ENCODE measurements at regions not wholly inside any gene's neighbourhood (a gene's known extent, or its start where the extent isn't known, plus 50 kb on each side); places are given as distances from the start of the nearest gene placed in this dataset.

DNA sequence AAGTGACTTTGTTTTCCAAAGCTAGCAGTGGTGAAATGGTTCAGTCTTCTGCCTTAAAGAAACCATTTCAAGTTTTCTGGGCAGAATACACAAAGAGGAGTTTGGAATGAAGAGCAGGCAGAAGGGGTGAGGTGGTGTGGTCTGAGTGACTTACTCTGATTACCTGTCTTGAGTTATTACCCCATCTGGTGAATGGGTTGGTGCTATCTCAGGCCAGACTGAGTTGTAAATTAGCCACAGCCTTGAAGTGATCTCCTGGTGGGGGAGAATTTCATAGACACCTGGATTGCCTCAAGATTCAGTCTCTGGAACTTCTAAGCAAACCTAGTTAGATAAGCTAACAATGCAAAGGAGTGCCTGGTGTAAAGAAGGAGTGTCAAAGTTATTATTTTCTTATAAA is 983.5 kb upstream of the NXPH2 start:
- no peak overlapping the region for H3T11ph ChIP-seq (ENCODE audit: low read length)
- H2BK120ac ChIP-seq (ENCODE audit: low read depth, low read length, poor library complexity, severe bottlenecking) = no peak overlapping the region
- H4K8ac ChIP-seq (replicated peaks; ENCODE audit: insufficient read length, low read depth, low read length) = no peak overlapping the region
- no peak overlapping the region for H4K91ac ChIP-seq (ENCODE audit: insufficient read length, low read depth, low read length)
- Mint-ChIP-seq H3K4me3 (no peak overlapping the region), H3K9me3 (no peaks in the 10 kb centered on the region; a peak in 1 of 5 replicates), H3K27ac (no peak overlapping the region), H3K36me3 (ENCODE audit: insufficient read depth in 1 of 3, low read depth in 3 of 3) (no peaks in the 10 kb centered on the region), H3K4me1 (peaks cover 0 to 5% of the 10 kb centered on the region in 2 experiments; a peak in 2 of 4 replicates), H3K27me3 (ENCODE audit: low read depth) (no peaks in the 10 kb centered on the region)
- H3K23me2 ChIP-seq (ENCODE audit: insufficient read length, low read depth, low read length, poor library complexity, severe bottlenecking) = no peaks in the 10 kb centered on the region
- H3K79me1 ChIP-seq (ENCODE audit: insufficient read depth, low read depth, low read length, poor library complexity, severe bottlenecking) = no peaks in the 10 kb centered on the region
- no peaks in the 10 kb centered on the region for H3K9me3 ChIP-seq (ENCODE audit: control insufficient read depth, low read depth, low read length)
- H2BK15ac ChIP-seq (ENCODE audit: low read depth, low read length) = no peak overlapping the region
- H4K5ac ChIP-seq (ENCODE audit: insufficient read length, low read depth, low read length) = no peak overlapping the region
- H3K4ac ChIP-seq (ENCODE audit: low read depth, low read length) = no peak overlapping the region
- DNase-seq = no peak
- TF ChIP-seq, protein P1, sequence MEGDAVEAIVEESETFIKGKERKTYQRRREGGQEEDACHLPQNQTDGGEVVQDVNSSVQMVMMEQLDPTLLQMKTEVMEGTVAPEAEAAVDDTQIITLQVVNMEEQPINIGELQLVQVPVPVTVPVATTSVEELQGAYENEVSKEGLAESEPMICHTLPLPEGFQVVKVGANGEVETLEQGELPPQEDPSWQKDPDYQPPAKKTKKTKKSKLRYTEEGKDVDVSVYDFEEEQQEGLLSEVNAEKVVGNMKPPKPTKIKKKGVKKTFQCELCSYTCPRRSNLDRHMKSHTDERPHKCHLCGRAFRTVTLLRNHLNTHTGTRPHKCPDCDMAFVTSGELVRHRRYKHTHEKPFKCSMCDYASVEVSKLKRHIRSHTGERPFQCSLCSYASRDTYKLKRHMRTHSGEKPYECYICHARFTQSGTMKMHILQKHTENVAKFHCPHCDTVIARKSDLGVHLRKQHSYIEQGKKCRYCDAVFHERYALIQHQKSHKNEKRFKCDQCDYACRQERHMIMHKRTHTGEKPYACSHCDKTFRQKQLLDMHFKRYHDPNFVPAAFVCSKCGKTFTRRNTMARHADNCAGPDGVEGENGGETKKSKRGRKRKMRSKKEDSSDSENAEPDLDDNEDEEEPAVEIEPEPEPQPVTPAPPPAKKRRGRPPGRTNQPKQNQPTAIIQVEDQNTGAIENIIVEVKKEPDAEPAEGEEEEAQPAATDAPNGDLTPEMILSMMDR (conservative IDR thresholded peaks at IDR 0.05) = no peak
- H2AFZ ChIP-seq (ENCODE audit: low read length) = no peak overlapping the region
- H3K27ac ChIP-seq (ENCODE audit: insufficient read length, low read depth, low read length) = no peak overlapping the region
- no peaks in the 10 kb centered on the region for H3K79me2 ChIP-seq (ENCODE audit: insufficient read depth, low read length)
- no peak overlapping the region for H3K14ac ChIP-seq (ENCODE audit: insufficient read depth, low read length)
- H2BK20ac ChIP-seq (ENCODE audit: low read depth, low read length, poor library complexity, severe bottlenecking) = no peak overlapping the region
- H3K9ac ChIP-seq (ENCODE audit: extremely low read depth, insufficient read length, low read length) = no peak overlapping the region
- H3K4me2 ChIP-seq (ENCODE audit: insufficient read depth, insufficient read length, low read length) = no peak overlapping the region
- no peak overlapping the region for H3K23ac ChIP-seq (ENCODE audit: insufficient read length, low read depth, low read length)
- H3K18ac ChIP-seq (ENCODE audit: insufficient read length, low read depth, low read length) = no peak overlapping the region
- H4K20me1 ChIP-seq (ENCODE audit: control insufficient read depth, insufficient read depth, insufficient read length) = no peaks in the 10 kb centered on the region
- H2AK5ac ChIP-seq (ENCODE audit: insufficient read length, low read length) = no peak overlapping the region
- H3K4me1 ChIP-seq (ENCODE audit: insufficient read depth, low read length) = no peaks in the 10 kb centered on the region
- no peak overlapping the region for H3K56ac ChIP-seq (ENCODE audit: insufficient read length, low read depth, low read length)
- no peak overlapping the region for H2BK12ac ChIP-seq (ENCODE audit: insufficient read length, low read depth, low read length)
- H2BK5ac ChIP-seq (ENCODE audit: insufficient read length, low read length) = no peak overlapping the region
- no peaks in the 10 kb centered on the region for H3K27me3 ChIP-seq (ENCODE audit: insufficient read depth, low read length)
